ENCODE measurements at regions not wholly inside any gene's neighbourhood (a gene's known extent, or its start where the extent isn't known, plus 50 kb on each side); places are given as distances from the start of the nearest gene placed in this dataset.
"Not testable (repeated sequence)": the region's sequence is repeated elsewhere in the genome, so short reads cannot be mapped to it uniquely, and the experiment has no call there.

DNA sequence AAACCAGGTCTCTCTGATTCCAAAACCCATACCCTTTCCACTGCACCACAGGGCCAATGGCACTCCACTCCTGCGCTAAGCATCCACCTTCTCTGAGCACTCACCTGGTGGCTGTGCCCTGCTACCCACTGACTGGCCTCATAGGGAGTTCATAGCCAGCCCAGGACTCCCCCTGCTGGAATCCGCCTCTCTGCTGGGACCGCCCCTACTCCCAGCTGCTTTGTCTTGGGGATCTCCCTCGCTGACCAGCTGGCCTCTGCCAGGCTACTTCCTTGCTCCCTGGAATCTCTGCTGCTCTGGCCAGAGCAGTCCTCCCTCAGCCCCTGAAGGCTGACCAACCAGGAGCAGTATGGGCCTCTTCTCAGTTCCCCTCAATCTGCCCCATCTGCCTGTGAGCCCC lies 129.7 kb downstream of the FAXC start:
- peak; percentile 14 to 35 for DNase-seq

- DNase-seq, result no peak
These were observed 132.5 kb downstream of the FAXC start for GRCh38 chr6:99216959-99217358.

DNA sequence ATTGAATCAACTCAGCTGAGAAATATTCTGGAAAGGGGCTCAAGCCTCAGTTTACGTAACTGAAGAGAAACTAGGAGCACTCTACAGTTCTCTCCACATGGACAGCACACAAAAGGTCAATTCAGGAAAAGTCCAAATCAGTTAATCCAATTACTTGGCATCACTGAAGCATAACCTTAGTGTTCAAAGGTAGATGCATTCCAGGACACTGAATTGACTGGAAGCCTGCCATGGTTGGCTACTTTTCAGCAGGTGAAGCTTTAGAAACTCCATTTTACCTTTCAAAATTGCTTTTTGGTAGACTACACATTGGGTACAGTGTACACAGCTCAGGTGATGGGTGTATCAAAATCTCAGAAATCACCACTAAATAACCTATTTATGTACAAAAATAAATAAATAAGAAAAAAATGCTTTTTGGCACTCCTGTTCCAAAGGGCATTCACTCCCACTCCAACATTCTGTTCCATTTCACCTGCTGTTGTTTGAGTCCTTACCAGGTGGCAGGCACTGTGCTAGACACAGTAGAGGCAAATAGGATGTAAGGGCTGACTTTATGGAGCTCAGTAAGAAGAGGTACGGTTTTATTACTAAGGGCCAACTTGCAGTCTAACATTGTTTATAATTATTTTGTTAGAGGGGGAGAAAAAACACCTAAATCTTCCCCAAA lies 153.4 kb downstream of the FAXC start:
- no peak for DNase-seq

- DNase-seq, result no peak
These were observed 156.9 kb downstream of the FAXC start for GRCh38 chr6:99192561-99192960.

DNA sequence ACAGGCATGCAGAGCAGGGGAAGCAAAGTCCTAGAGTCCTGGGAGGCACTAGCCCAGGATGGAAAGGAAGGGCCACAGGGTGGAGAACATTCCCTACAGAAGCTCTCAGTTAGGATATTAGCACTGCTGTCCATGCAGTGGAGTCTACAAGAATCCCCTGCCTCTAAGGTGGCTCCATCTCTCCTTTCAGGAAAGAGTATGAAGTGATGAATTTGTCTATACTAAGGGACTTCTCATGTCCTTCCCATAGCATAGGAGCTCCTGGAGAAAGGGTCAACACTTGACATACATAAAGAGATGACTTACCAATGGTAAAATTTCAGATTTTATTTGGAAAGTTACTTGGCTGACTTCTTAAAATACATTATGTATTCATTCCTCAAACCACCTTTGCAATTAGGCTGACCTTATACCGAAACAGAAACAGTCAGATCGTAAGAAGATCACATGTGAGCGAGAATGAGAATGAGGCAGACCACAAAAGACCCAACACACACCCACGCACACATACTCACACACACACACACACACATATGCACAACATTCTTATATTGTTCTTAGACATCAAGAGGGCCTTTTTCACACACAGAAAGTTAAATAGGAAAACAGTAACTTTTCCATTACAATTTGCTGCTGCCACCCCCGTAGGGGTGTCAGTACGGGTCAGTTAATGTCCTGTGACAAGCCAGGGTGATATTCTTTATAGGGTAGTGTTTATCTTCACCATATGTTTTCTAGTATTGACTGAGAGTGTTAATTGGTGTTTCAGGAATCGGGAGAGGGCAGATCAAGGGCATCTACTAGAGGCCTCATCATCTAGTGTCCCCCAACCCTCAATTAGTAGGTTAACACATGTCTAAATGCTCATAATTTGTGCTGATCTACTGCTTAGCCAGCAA lies 159.4 kb downstream of the FAXC start:
- no peak for DNase-seq

DNA sequence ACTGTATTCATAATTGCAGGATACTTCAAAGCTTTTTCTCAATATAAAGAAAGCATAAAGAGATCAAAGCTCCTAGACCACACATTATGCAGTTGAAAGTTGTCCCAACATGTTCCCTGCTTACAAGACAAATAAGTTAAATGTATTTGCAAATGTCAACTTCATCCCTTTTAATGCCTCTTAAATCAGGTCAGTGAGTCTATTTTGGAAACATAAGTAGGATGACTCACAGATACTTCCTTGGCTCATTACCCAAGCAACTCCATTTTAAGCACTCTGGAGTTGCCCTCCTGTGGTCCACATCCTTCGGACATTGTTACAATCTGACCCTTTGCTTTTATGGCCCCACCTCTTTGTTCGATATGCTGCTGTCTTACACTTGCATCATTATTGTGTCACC lies 162.0 kb downstream of the FAXC start:
- no peak for DNase-seq

DNA sequence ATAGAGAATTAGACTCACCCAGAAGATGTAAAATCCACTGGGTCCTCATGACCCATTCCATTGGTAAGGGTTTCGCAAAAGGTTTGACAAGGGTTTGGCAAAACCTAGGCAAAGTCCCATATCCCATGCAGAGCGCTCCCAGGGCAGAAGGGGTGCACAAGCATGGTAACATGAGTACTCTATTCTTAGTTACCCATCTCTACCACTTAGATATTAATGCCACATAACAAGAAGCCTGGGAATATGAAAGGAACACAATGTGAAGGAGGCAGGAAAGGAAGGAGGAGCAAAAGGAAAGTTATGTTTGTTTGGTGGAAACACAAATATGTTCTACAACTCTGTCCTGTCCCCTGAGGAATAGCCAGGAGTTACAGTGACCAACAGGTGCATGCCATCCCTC lies 163.1 kb downstream of the FAXC start:
- DNase-seq, result no peak

DNA sequence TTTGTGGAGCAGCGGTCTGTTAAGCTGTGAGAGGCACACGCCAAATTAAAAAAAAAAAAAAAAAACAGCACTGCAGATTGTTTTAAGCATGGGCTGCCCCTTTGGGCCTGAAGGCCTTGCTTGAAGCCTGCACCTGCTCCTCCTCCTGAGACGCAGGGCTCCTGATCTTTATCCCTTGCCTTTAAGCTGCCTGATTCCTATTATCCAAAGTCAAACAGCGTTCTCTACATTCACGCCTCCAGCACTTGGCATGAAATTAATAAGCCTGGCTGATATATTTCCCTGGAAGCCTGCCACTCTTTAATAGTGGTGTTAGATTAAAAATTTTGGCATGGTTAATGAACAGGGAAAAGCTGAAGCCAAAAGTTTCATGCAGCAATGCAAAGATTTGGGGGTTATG lies 163.9 kb downstream of the FAXC start:
- no peak for DNase-seq

GRCh38 chr6:99184696-99185095 lies 164.8 kb downstream of the FAXC start:
- DNase-seq, result no peak

- DNase-seq, result no peak
These were observed 166.4 kb downstream of the FAXC start for GRCh38 chr6:99183066-99183465.

GRCh38 chr6:99181174-99181573 lies 168.3 kb downstream of the FAXC start:
- DNase-seq, result no peak

- no peak for DNase-seq
These were observed 171.3 kb downstream of the FAXC start for GRCh38 chr6:99178168-99178567.

- DNase-seq, result no peak
These were observed 171.7 kb downstream of the FAXC start for GRCh38 chr6:99177736-99178135.

- DNase-seq, result no peak
These were observed 183.6 kb downstream of the FAXC start for GRCh38 chr6:99165838-99166237.

- no peak for DNase-seq
These were observed 197.2 kb downstream of the FAXC start for GRCh38 chr6:99152347-99152643.

DNA sequence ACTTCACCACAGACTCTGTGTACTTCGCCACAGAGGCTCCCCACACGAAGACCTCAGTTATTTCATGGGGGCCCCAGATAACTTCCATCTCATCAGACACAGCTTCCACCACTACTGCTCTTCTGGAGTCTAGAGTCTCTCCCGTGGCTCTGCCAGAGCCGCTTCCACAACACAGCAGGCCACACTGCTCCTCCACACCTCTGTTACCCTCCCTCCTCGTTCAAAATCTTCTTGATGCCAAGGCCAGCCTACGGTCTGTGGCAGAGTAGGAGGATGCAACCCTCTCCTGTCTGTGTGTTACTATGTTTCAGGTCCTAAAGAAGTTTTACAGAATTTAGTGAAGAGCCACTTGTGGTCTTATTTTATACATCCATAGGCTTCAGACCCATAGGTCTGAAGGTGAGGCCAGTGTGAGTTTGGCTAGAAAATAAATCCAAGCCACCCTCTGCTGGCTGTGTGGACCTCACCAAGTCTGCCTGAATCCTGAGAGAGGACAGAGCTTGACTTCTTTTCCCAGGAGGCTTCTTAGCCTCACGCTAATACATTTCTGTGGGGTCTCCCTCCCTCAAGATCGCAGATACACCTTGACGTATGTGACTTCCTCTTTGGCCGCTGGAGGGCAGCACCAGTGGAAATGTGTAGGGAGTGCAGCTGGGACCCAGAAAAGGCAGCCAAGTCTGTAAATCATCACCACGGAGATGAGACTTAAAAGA lies 197.7 kb downstream of the FAXC start:
- peak; percentile 53 to 65 for DNase-seq

GRCh38 chr6:99148761-99149160 lies 200.7 kb downstream of the FAXC start:
- peak; percentile 74 to 77 for DNase-seq

DNA sequence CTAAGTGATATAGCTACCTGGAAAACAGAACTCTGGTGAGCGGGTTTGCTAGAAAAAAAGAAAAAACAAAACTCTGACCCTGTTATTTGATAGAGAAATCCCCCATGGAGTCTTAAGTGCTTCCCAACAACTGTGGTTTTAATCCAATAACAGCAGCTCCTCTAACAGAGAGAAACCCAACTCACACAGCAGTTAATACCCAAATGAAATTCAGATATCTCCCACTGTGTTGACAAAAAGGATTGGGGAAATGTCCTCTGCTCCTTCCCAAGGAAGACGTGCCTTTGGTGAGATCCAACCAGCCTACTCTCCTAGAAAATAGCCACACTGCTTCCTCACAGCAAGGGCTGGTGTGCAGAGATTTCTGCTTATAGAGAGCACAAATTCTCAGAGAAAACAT lies 200.4 kb upstream of the FBXL4 start:
- DNase-seq, result peak; percentile 14 to 36

DNA sequence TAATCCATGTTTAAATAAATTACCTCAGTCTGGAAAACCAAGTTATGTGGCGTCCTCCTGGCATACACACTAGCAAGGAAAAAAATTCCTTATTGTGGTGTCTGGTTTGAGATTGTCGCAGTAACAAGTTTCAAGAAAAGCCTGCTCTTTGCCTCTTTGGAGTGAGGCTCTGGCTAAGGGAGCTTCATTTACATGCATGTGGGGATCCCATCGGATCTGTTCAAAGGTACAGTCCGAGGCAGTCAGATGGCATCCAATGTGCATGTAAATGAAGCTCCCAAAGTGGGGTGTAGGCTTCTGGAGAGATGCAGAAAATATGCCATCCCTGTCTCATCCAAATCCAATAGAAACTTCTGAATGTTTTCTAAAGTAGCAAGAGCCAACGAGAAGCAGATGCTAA lies 199.5 kb upstream of the FBXL4 start:
- no peak for DNase-seq

DNA sequence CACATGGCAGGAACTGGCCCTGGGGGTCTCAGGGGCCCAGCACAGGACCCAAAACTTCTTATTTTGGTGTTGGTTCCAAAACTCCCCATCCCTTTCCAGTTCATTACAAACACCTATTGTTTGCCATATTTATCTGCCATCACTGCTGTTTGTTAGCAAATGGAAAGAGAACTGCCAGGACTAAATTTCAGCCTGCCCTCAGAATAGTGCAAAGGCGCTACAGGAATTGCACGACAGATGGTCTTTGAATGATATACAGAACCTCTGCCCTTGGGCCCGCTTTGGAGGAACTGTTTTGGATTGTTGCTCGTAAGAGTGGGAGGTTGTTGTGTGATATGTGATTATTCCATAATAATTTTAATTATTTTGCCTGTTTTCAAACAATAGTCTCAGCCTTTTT lies 199.0 kb upstream of the FBXL4 start:
- no peak for DNase-seq

GRCh38 chr6:99145738-99146137 lies 198.0 kb upstream of the FBXL4 start:
- no peak for DNase-seq

- DNase-seq, result no peak
These were observed 195.5 kb upstream of the FBXL4 start for GRCh38 chr6:99143108-99143861.

DNA sequence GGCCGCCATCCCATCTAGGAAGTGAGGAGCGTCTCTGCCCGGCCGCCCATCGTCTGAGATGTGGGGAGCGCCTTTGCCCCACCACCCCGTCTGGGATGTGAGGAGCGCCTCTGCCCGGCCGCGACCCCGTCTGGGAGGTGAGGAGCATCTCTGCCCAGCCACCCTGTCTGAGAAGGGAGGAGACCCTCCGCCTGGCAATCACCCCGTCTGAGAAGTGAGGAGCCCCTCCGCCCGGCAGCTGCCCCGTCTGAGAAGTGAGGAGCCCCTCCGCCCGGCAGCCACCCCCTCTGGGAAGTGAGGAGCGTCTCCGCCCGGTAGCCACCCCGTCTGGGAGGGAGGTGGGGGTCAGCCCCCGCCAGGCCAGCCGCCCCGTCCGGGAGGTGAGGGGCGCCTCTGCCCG lies 194.2 kb upstream of the FBXL4 start:
- DNase-seq, result not testable (repeated sequence)

All from NCI-H526 (cell line).